ENCODE measurements at regions not wholly inside any gene's neighbourhood (a gene's known extent, or its start where the extent isn't known, plus 50 kb on each side); places are given as distances from the start of the nearest gene placed in this dataset.

DNA sequence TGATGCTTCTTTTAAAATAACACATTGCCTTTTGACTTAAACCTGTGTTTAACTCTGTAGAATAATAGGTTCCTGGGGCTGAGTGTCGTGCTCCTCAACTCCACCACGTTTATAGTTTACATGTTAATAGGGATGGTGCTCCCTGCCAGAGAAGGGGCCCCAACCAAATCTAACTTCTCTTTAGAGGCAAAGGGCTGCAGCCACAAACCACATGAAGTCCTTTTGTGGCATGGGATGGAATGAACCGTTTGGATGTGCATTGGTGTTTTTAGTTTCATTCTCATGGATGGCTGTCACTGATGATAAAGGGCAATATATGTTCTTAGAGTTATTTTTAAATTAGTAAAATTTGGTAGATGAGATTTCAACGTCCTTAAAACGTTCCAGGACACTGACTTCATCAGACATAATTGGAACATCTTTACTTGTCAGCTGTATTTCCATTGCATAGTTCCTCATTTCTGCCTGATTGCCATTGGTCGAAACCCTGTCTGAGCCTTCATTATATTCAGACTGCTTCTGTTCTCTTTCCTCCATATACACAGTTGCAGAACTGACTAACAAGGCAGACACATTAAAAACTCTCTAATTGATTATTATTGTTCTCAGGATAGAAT, 60.4 kb upstream of the HPF1 start:
- H3K27ac Mint-ChIP-seq = no peak overlapping the region
- H3K9me3 Mint-ChIP-seq = no peaks in the 10 kb centered on the region
- no peaks in the 10 kb centered on the region for H3K4me1 Mint-ChIP-seq
- CTCF ChIA-PET = no interaction called here
- no peaks in the 10 kb centered on the region for H3K36me3 Mint-ChIP-seq (ENCODE audit: low read depth)
- no peak overlapping the region for H3K4me3 Mint-ChIP-seq
- peaks cover 12% of the 10 kb centered on the region for H3K27me3 Mint-ChIP-seq
- DNase-seq = no peak
- POLR2A ChIA-PET = no interaction called here

DNA sequence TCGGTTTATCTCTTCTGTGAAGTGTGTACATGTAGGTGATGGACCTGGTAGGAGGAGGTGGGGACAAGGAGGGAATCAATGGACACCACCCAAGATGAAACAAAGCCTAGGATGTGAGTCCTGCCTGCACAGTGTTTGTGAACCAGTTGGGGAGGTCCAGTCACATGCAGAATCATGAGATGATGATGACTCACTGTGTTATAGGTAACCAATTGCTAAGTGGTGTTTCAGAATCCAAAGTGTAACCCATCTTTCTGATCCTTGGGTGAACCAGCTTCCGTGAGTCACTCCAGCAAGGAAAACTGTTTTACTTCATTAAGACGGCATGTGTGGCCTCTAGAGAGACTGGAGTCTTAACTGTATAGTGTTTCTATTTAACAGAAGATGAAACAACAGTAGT, 57.9 kb upstream of the HPF1 start:
- CTCF ChIA-PET = no interaction called here
- Mint-ChIP-seq H3K4me3 (no peak overlapping the region), H3K27ac (no peak overlapping the region)

GRCh38 chr4:169811476-169811875, 53.7 kb upstream of the HPF1 start:
- Mint-ChIP-seq H3K27me3 (peaks cover 7% of the 10 kb centered on the region), H3K9me3 (no peaks in the 10 kb centered on the region), H3K4me3 (no peak overlapping the region), H3K4me1 (no peaks in the 10 kb centered on the region), H3K36me3 (ENCODE audit: low read depth) (no peaks in the 10 kb centered on the region), H3K27ac (no peak overlapping the region)
- ChIA-PET CTCF (interaction anchor here (1.0 to 2.8 kb wide), 5 partner anchors 12 to 238 kb away, joined by 3 to 28 read pairs (median 9); partner anchors contain the start of gene NEK1), POLR2A (no interaction called here)
- DNase-seq = no peak

More for the DNA sequence above, 57.9 kb upstream of the HPF1 start:
- Mint-ChIP-seq H3K36me3 (ENCODE audit: low read depth) (no peaks in the 10 kb centered on the region), H3K9me3 (no peaks in the 10 kb centered on the region), H3K27me3 (peaks cover 12% of the 10 kb centered on the region), H3K4me1 (no peaks in the 10 kb centered on the region)
- DNase-seq = no peak
- POLR2A ChIA-PET = no interaction called here

DNA sequence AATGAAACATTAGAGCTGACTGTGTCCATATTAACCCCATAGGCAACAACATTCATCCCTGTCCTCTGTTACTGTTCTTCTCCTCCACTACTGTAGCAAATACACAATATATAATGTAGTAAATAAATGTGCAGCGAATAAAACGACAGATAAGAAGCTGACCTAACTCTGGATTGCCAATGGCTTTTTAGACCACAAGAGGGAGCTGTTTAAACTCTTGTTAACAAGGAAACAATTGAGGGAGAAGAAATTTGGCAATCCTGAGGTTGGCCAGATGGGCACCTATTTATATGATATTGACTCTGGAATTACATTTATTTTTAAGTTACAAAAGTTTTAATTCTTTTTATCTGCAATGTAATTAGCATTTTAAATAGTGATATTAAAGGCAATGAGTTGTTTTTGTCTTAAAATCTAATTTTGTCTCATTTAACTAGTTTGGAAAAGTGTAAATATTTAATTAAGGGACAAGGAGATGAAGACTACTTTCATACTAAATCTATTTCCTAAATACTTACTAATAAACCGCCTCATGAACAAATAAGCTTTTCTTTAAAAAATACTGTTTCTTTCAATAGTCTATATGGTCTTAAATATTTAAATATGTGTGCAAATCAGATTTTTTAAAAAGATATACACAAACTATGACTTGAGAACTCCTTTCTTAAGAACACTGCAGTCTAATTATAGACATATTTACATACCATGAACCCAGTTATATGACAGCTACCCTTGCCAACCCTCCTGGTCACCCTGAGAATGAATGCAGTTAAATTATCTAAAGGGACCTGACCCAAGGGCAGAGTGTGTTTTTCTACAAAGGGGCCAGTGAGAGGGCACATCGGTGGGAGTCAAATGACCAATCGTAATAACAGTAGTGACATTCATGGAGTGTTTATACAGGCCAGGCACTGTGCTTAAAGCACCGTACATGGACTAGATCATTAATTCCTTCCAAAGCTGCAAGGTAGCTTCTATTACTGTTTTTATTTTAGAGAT, 52.9 kb upstream of the HPF1 start:
- Mint-ChIP-seq H3K36me3 (ENCODE audit: low read depth) (no peaks in the 10 kb centered on the region), H3K27me3 (peaks cover 2% of the 10 kb centered on the region), H3K4me1 (no peaks in the 10 kb centered on the region), H3K27ac (no peak overlapping the region), H3K4me3 (no peak overlapping the region), H3K9me3 (no peaks in the 10 kb centered on the region)
- ChIA-PET POLR2A (no interaction called here), CTCF (interaction anchor here (0.7 to 2.8 kb wide), 12 partner anchors 11 to 239 kb away, joined by 3 to 28 read pairs (median 4); partner anchors contain the start of gene NEK1)
- DNase-seq = no peak

DNA sequence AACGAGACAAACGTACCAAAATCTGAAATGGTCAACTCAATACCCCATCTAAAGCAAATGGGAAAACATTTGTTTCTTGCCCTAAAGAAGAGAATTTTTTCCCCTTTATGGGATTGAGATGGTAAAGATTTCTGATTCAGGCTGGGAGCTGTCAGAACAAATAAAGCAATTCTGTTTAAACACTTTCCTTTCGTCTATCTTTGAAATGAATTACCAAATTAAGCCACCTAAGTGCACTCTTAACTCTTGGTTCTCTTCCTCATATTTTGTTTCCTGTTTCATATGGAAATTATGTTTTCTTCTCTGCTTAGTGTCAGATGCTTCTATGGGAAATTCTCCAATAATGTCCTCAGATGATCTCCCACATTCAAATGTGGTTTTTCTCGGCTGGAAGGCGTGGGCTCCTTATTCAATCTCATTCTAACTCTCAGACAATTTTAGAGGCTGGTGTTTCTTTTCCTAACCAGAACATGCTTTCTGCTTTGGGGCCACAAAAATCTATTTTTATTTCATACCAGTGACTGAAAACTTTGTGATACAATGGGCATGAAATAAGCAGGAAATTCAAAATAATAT, 50.3 kb upstream of the HPF1 start:
- Mint-ChIP-seq H3K9me3 (no peaks in the 10 kb centered on the region), H3K27me3 (peaks cover 3% of the 10 kb centered on the region), H3K4me1 (no peaks in the 10 kb centered on the region), H3K36me3 (ENCODE audit: low read depth) (no peaks in the 10 kb centered on the region), H3K4me3 (no peak overlapping the region), H3K27ac (no peak overlapping the region)
- DNase-seq = no peak
- ChIA-PET CTCF (interaction anchor here (0.7 kb wide), 1 partner anchor 134 kb away, joined by 3 read pairs; no protein-coding TSS in a partner anchor), POLR2A (no interaction called here)

Data from activated CD4-positive, alpha-beta memory T cell treated with anti-CD3 and anti-CD28 coated beads, Interleukin-2, amount 10 ng/mL, durations not matched to agents 7 days and 5 days (primary cell).